Neural progenitor cell (in vitro differentiated cells): ENCODE measurements at regions not wholly inside any gene's neighbourhood (a gene's known extent, or its start where the extent isn't known, plus 50 kb on each side); places are given as distances from the start of the nearest gene placed in this dataset.

Source experiments
- DNase-seq: peaks from one replicate; pipeline ENCODE4 v3.0.0-alpha.2; 2016; ENCODE audit warnings: low spot score
- H2AFZ ChIP-seq: fragments of 200-600 bp; sonication (generic); replicated peaks from 2 replicates; pipeline ENCODE4 v1.6.1; 2016; ENCODE audit warnings: antibody characterized with exemption
- H3F3A ChIP-seq: fragments of 200-600 bp; sonication (generic); 2 replicates; pipeline ENCODE4 v1.6.1; 2016; ENCODE audit warnings: antibody characterized with exemption, low read depth
- H3K27ac ChIP-seq: fragments of 200-600 bp; sonication (generic); 2 replicates; pipeline ENCODE4 v1.5.1; 2016; ENCODE audit warnings: mild to moderate bottlenecking
- H3K27me3 ChIP-seq: fragments of 200-600 bp; sonication (generic); 2 replicates; pipeline ENCODE4 v1.6.1; 2016; ENCODE audit warnings: mild to moderate bottlenecking, moderate library complexity
- H3K36me3 ChIP-seq: fragments of 200-600 bp; sonication (generic); 2 replicates; pipeline ENCODE4 v1.5.1; 2016
- H3K4me1 ChIP-seq: fragments of 200-600 bp; sonication (generic); 2 replicates; pipeline ENCODE4 v1.6.1; 2016; ENCODE audit warnings: mixed run types
- H3K4me2 ChIP-seq: fragments of 200-600 bp; sonication (generic); 2 replicates; pipeline ENCODE4 v1.6.1; 2016
- H3K4me3 ChIP-seq: fragments of 200-600 bp; sonication (generic); 2 replicates; pipeline ENCODE4 v1.5.1; 2016
- H3K79me2 ChIP-seq: fragments of 200-600 bp; sonication (generic); 2 replicates; pipeline ENCODE4 v1.6.1; 2016; ENCODE audit warnings: low read depth
- H3K9ac ChIP-seq: fragments of 200-600 bp; sonication (generic); 2 replicates; pipeline ENCODE4 v1.6.1; 2016
- H3K9me3 ChIP-seq: fragments of 200-600 bp; sonication (generic); 2 replicates; pipeline ENCODE4 v1.5.1; 2016; ENCODE audit warnings: low read depth
- H4K20me1 ChIP-seq: fragments of 200-600 bp; sonication (generic); 2 replicates; pipeline ENCODE4 v1.6.1; 2016; ENCODE audit warnings: low read depth
- H3K27ac Mint-ChIP-seq: 3 replicates; pipeline ENCODE4 v1.8.0; 2021; ENCODE audit warnings: mixed read lengths
- H3K27me3 Mint-ChIP-seq: 2 replicates; pipeline ENCODE4 v1.8.0; 2022; ENCODE audit warnings: low read depth, mild to moderate bottlenecking, inconsistent platforms, moderate library complexity, mixed read lengths; ENCODE audit not compliant: insufficient read depth
- H3K36me3 Mint-ChIP-seq: 3 replicates; pipeline ENCODE4 v1.8.0; 2021; ENCODE audit warnings: mixed read lengths
- H3K4me1 Mint-ChIP-seq: 3 replicates; pipeline ENCODE4 v1.8.0; 2021; ENCODE audit warnings: mixed read lengths
- H3K4me3 Mint-ChIP-seq: 3 replicates; pipeline ENCODE4 v1.8.0; 2021; ENCODE audit warnings: mild to moderate bottlenecking, moderate library complexity, mixed read lengths
- H3K9me3 Mint-ChIP-seq: 3 replicates; pipeline ENCODE4 v1.8.0; 2020; ENCODE audit warnings: mixed read lengths
- CTCF ChIP-seq: fragments of 200-600 bp; sonication (generic); IDR thresholded peaks from 2 replicates; pipeline ENCODE4 v1.5.1; 2017; ENCODE audit warnings: antibody characterized with exemption, mild to moderate bottlenecking
- EZH2 ChIP-seq: fragments of 200-600 bp; sonication (generic); IDR thresholded peaks from 2 replicates; pipeline ENCODE4 v1.6.1; 2017; ENCODE audit warnings: antibody characterized with exemption, mild to moderate bottlenecking, moderate library complexity
- EZH2phosphoT487 ChIP-seq: fragments of 200-600 bp; sonication (generic); IDR thresholded peaks from 2 replicates; pipeline ENCODE4 v1.6.1; 2017; ENCODE audit warnings: antibody characterized with exemption

- H3K4me3 Mint-ChIP-seq: no peak overlapping the region
- H3K36me3 Mint-ChIP-seq: no peaks in the 10 kb centered on the region
- no peak overlapping the region for H2AFZ ChIP-seq
- peaks cover 4% of the 10 kb centered on the region for H3K27me3 Mint-ChIP-seq
- no peaks in the 10 kb centered on the region for H3K4me1 ChIP-seq
- H3K27ac ChIP-seq: no peak overlapping the region
- no peak for TF ChIP-seq EZH2
- no peak for TF ChIP-seq CTCF
- no peak for TF ChIP-seq EZH2phosphoT487
- peaks cover 7% of the 10 kb centered on the region for H3K9me3 Mint-ChIP-seq
- no peaks in the 10 kb centered on the region for H3F3A ChIP-seq
- no peak overlapping the region for H3K4me2 ChIP-seq
- no peaks in the 10 kb centered on the region for H4K20me1 ChIP-seq
- H3K27me3 ChIP-seq: no peaks in the 10 kb centered on the region
- DNase-seq: no peak
- no peaks in the 10 kb centered on the region for H3K9me3 ChIP-seq
- H3K4me3 ChIP-seq: no peak overlapping the region
- H3K79me2 ChIP-seq: no peaks in the 10 kb centered on the region
- no peak overlapping the region for H3K27ac Mint-ChIP-seq
- no peaks in the 10 kb centered on the region for H3K4me1 Mint-ChIP-seq
- no peak overlapping the region for H3K9ac ChIP-seq
- H3K36me3 ChIP-seq: no peaks in the 10 kb centered on the region
Measured at GRCh38 chr3:148319161-148319915, 378.4 kb upstream of the AGTR1 start.

- H3K79me2 ChIP-seq: no peaks in the 10 kb centered on the region
- H3K27me3 ChIP-seq: no peaks in the 10 kb centered on the region
- H3K4me2 ChIP-seq: no peak overlapping the region
- H3K9me3 Mint-ChIP-seq: peaks cover 11% of the 10 kb centered on the region
- H3K36me3 Mint-ChIP-seq: peaks cover under 1% of the 10 kb centered on the region
- H3K9ac ChIP-seq: no peak overlapping the region
- no peak overlapping the region for H2AFZ ChIP-seq
- H3K4me3 ChIP-seq: no peak overlapping the region
- TF ChIP-seq CTCF: no peak
- no peaks in the 10 kb centered on the region for H3K9me3 ChIP-seq
- H3K4me1 ChIP-seq: no peaks in the 10 kb centered on the region
- H3K36me3 ChIP-seq: no peaks in the 10 kb centered on the region
- H3K4me1 Mint-ChIP-seq: no peaks in the 10 kb centered on the region
- H3K27ac Mint-ChIP-seq: no peak overlapping the region
- H4K20me1 ChIP-seq: no peaks in the 10 kb centered on the region
- no peak overlapping the region for H3K27ac ChIP-seq
- no peak overlapping the region for H3K4me3 Mint-ChIP-seq
- H3F3A ChIP-seq: no peaks in the 10 kb centered on the region
- H3K27me3 Mint-ChIP-seq: peaks cover 2% of the 10 kb centered on the region
- DNase-seq: no peak
Measured at GRCh38 chr3:148319960-148320359, 377.7 kb upstream of the AGTR1 start.

- Histone ChIP-seq H3F3A (no peaks in the 10 kb centered on the region), H3K27ac (no peak overlapping the region), H2AFZ (peak overlapping the region; percentile 20), H4K20me1 (no peaks in the 10 kb centered on the region), H3K4me1 (peaks cover 9% of the 10 kb centered on the region), H3K4me3 (no peak overlapping the region), H3K27me3 (no peaks in the 10 kb centered on the region), H3K36me3 (no peaks in the 10 kb centered on the region), H3K9ac (no peak overlapping the region), H3K9me3 (no peaks in the 10 kb centered on the region), H3K79me2 (no peaks in the 10 kb centered on the region), H3K4me2 (no peak overlapping the region)
- DNase-seq: no peak
- no peak for TF ChIP-seq EZH2phosphoT487
- no peak for TF ChIP-seq EZH2
- TF ChIP-seq CTCF: no peak
- H3K4me3 Mint-ChIP-seq: peak overlapping the region; percentile 72
- peaks cover 12% of the 10 kb centered on the region for H3K9me3 Mint-ChIP-seq
- H3K4me1 Mint-ChIP-seq: peaks cover 41% of the 10 kb centered on the region
- peaks cover 6% of the 10 kb centered on the region for H3K36me3 Mint-ChIP-seq
- H3K27ac Mint-ChIP-seq: peak overlapping the region; percentile 98
- H3K27me3 Mint-ChIP-seq: peaks cover 3% of the 10 kb centered on the region
Measured at GRCh38 chr3:148329481-148330235, 368.0 kb upstream of the AGTR1 start.
